T47D (cell line): ENCODE measurements at regions not wholly inside any gene's neighbourhood (a gene's known extent, or its start where the extent isn't known, plus 50 kb on each side); places are given as distances from the start of the nearest gene placed in this dataset.
"Not testable (repeated sequence)": the region's sequence is repeated elsewhere in the genome, so short reads cannot be mapped to it uniquely, and the experiment has no call there.

Experiments
- DNase-seq, 2 experiments: peaks; one replicate each; pipeline versions ENCODE4 v3.0.0 to v3.0.0-alpha.2; 2011 to 2012; ENCODE audit warnings: low read depth in 1 of 2, low spot score in 1 of 2
- JUND ChIP-seq: IDR thresholded peaks from 2 replicates; pipeline ENCODE4 v1.6.1; 2012; ENCODE audit warnings: low read depth
- in situ Hi-C: cut with HindIII; loops from 2 replicates; pipeline ENCODE4 v1.10.0; 2016; ENCODE audit warnings: low sequenced_read_pairs, low pct_unique_long_range_greater_than_20kb

DNA sequence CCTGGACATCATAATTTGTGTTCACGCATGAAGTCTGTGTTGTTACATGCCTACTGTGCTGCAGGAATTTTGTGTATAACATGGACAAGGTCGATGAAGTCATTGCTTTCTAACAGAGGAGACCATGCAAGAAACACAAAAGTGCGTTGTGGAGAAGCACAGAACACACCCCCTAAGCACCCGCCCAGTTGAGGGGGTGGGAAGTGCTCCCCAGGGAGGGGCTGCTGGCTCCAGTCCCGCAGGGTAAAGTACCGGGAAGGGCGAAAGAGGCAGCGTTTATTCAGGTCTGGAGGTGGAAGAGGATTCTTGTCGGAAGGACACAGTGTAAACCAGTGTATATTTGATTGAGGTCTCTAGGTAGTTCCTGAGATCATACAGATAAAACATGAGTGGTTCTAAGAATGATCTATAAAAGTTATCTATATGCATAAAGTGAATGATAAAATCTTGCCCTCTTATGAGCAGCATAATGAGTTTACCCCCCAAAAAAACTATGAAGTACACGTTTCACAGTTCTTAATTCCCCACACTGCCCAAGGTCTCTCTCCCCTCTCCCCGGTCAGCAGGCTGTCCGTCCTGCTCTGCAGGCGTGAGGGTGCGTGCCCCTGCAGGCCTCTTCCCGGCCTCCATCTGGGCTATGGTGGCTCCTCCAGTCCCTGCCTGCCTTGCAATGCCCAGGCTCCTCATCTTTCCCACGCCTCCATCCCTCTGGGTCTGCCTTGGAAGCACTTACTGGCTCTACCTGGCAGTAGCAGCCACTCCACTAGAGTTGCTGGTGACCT is 159.7 kb downstream of the THBS2 start:
- in situ Hi-C loops, result no loop called here
- no peak for TF ChIP-seq JUND
- no peak for DNase-seq

DNA sequence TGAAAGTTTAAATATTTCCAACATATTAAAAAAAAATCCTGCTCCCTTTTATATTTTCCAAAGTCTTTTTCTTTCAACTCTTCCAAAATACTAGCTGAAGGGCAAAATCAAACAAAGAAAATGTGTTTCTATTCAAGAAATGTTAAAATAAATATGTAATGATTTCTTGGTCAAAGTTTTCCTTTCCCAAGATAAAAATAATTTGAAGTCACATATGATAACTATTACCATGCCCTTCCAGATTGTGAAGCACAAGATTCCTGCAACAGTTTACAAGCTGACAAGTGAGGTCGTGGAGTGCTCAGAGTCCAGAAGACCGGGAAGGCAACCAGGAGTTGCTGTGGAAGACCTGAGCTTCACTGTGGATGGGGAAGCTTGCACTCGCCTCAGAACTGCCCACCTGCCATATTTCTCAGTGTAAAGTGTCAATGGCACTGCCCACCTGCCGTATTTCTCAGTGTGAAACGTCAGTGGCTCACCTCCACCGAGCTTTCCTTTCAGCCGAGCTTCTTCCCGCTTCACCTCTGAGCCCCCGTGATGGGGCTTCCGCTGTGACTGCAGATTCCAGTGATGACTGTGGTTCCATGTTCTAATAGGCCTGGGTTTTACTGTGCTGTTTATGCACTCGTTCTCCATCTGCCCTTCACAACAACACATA is 160.5 kb downstream of the THBS2 start:
- in situ Hi-C loops, result no loop called here

GRCh38 chr6:169092375-169092774 is 161.3 kb downstream of the THBS2 start:
- in situ Hi-C loops, result no loop called here
- DNase-seq, result no peak
- no peak for TF ChIP-seq JUND

More for the DNA sequence above, 160.5 kb downstream of the THBS2 start:
- peak in 1 of 2 experiments; percentile 4 for DNase-seq
- TF ChIP-seq JUND, result no peak

GRCh38 chr6:169090514-169091127 is 163.0 kb downstream of the THBS2 start:
- in situ Hi-C loops, DNase-seq: not testable (repeated sequence)

DNA sequence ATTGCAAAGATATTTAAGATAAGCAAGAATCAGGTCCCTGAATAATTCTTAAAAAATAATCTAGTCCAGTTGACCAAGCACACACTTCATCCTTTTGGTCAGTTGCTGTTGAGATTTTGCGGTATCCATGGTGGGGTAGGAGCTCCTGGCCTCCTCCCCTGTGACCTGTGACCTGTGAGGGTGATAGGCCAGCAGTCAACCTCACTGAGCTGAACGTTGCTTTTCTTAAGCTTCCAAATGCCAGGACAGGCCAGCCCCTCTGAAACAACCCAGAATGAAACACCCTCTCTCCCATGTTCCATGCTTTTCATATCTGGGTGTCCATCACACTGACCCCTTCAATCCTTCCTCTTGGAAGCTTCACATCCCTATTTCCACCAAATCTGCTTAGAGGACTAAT is 164.9 kb downstream of the THBS2 start:
- no peak for TF ChIP-seq JUND
- DNase-seq, result no peak
- in situ Hi-C loops, result no loop called here

- TF ChIP-seq JUND, result no peak
- in situ Hi-C loops, result no loop called here
- no peak for DNase-seq
Measured at GRCh38 chr6:169087443-169088041, 166.1 kb downstream of the THBS2 start.

GRCh38 chr6:169086616-169087015 is 167.0 kb downstream of the THBS2 start:
- in situ Hi-C loops, DNase-seq: not testable (repeated sequence)

- in situ Hi-C loops, result no loop called here
- TF ChIP-seq JUND, result no peak
- peak in 1 of 2 experiments; percentile 10 for DNase-seq
Measured at GRCh38 chr6:169086020-169086419, 167.6 kb downstream of the THBS2 start.

DNA sequence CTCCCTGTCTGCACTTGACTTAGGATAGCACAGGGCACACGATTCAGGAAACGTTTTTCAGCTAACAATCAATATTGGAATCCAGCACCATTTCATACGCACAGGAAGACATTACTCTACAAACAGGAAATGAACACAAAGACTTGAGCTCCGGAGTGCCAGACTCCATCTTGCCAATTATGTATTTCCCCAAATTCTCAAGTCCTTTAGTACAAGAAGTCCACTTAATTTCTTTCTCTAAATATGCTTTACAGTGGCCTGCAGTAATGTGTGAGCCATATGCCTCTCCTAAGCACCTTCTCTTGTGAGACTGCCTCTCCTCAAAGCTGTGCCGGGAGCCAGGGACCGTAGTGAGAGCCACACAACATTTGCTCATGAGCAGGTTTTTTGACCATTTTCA is 168.2 kb downstream of the THBS2 start:
- in situ Hi-C loops, result no loop called here

DNA sequence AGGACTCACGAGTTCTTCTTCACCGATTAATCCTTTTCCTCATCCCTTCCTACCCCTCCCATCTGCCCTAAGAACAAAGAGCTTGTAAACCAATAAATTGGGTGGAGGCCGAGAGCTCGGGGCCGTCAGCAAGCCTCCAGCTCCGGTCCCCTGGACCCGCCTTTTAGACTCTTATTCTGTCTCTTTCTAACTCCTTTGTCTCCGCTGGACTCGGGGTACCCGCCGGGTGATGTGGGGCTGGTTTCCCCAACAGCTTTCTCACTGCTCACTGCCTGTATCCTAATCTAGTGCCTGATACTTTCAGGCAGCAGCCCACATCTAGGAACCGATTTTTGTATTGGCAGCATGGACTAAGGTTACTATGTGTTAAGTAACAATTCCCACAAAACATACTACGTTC is 169.1 kb downstream of the THBS2 start:
- DNase-seq, in situ Hi-C loops: not testable (repeated sequence)

More for the DNA sequence above, 168.2 kb downstream of the THBS2 start:
- no peak for TF ChIP-seq JUND
- no peak for DNase-seq

DNA sequence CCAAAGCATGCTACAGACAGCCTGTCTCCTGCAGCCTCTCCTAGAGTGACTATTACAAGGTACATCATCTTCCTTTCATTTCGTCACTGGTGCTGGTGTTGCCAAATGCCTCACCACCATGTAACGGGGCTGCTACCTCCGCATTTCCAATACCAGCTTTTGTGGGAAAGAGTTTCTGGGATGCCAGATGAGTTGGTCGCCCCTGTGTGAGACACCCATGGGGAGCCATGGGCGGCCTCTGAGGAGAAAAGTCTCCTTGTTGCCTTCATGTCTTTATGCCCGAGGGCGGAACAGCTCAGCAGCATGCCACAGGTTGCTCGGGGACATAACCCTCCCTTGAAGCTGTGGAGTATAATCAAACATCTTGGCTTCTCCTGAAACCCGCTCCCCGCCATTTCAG is 169.6 kb downstream of the THBS2 start:
- in situ Hi-C loops, result no loop called here
- no peak for TF ChIP-seq JUND
- DNase-seq, result no peak

DNA sequence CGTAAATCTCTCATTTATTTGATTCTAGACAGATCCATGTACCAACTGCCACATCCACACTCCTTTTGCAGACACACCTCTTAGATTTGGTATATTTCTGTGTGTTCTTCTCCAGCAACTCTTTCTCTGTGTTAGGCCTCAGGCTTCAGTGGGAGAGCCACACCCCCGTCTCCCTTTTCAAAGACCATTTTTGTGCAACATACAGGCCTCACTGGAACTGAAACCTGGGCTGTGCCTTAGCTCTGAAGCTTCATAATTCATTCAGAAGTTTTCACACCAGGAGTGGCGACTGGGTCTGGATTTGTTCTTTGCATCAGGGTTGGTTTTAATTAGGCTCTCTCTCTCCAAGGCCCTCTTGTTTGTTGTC is 170.2 kb downstream of the THBS2 start:
- DNase-seq, result no peak
- TF ChIP-seq JUND, result no peak
- in situ Hi-C loops, result no loop called here

DNA sequence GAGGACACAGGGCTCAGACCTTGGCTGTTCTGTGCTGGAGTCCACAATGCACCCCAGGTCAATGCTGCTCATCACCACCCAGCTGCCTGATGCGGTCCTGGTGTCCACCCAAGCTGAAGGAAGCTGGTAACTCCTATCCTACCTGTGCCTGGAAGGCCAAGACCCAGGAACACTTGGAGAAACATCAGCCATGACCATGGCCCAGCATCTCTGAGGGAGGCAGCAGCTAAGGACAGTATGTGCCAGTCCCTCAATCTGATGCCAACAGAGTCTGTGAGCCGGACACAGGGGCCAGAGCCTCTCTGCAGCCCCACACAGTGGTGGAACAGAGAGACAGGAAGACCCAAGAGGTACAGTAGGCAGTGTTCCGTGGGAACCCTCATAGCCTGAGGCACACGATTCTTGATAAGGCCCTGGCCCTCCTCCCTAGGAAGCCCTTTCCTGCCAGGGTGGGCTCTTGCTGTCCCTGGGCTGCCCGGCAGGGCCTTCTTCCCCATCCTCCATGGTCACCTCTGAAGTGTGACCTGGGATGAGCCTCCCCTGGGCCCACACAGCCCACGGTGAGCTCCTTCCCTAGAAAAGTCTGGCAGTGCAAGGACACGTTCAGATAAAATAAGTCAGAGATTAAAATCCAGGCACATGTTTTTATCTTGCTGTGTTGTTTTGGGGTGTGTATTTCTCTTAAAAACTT is 170.7 kb downstream of the THBS2 start:
- in situ Hi-C loops, result no loop called here
- DNase-seq, result no peak
- no peak for TF ChIP-seq JUND
